HG03045 (cell line): ENCODE measurements at regions not wholly inside any gene's neighbourhood (a gene's known extent, or its start where the extent isn't known, plus 50 kb on each side); places are given as distances from the start of the nearest gene placed in this dataset.

Experiments used
- ATAC-seq: cut with Tn5 transposase; IDR thresholded peaks from one replicate; pipeline ENCODE4 v1.9.1; 2021; ENCODE audit warnings: mild to moderate bottlenecking, moderate library complexity; ENCODE audit not compliant: unreplicated experiment

GRCh38 chr11:116698080-116698479 lies 74.7 kb downstream of the BUD13 start:
- no peak for ATAC-seq

- ATAC-seq: no peak
These were observed 75.1 kb downstream of the BUD13 start for GRCh38 chr11:116697639-116698038.

GRCh38 chr11:116697011-116697410 lies 75.8 kb downstream of the BUD13 start:
- ATAC-seq: no peak

GRCh38 chr11:116696381-116696941 lies 76.3 kb downstream of the BUD13 start:
- no peak for ATAC-seq

GRCh38 chr11:116695657-116696254 lies 77.0 kb downstream of the BUD13 start:
- ATAC-seq: no peak

GRCh38 chr11:116694815-116695590 lies 77.8 kb downstream of the BUD13 start:
- no peak for ATAC-seq

- ATAC-seq: no peak
These were observed 78.5 kb downstream of the BUD13 start for GRCh38 chr11:116694349-116694725.

GRCh38 chr11:116693593-116694348 lies 79.0 kb downstream of the BUD13 start:
- no peak for ATAC-seq

- no peak for ATAC-seq
These were observed 79.7 kb downstream of the BUD13 start for GRCh38 chr11:116693102-116693570.

GRCh38 chr11:116692318-116693101 lies 80.3 kb downstream of the BUD13 start:
- no peak for ATAC-seq

GRCh38 chr11:116691771-116692177 lies 81.0 kb downstream of the BUD13 start:
- peak; percentile 68 for ATAC-seq

- no peak for ATAC-seq
These were observed 82.2 kb downstream of the BUD13 start for GRCh38 chr11:116690611-116691010.

- no peak for ATAC-seq
These were observed 83.2 kb downstream of the BUD13 start for GRCh38 chr11:116689413-116690127.

GRCh38 chr11:116688202-116688540 lies 84.6 kb downstream of the BUD13 start:
- no peak for ATAC-seq

GRCh38 chr11:116687458-116688201 lies 85.2 kb downstream of the BUD13 start:
- no peak for ATAC-seq

GRCh38 chr11:116686866-116687265 lies 85.9 kb downstream of the BUD13 start:
- no peak for ATAC-seq

GRCh38 chr11:116683982-116684381 lies 88.8 kb downstream of the BUD13 start:
- no peak for ATAC-seq

- no peak for ATAC-seq
These were observed 92.2 kb downstream of the BUD13 start for GRCh38 chr11:116680349-116681125.

- no peak for ATAC-seq
These were observed 93.9 kb downstream of the BUD13 start for GRCh38 chr11:116678887-116679286.
